ENCODE measurements at regions not wholly inside any gene's neighbourhood (a gene's known extent, or its start where the extent isn't known, plus 50 kb on each side); places are given as distances from the start of the nearest gene placed in this dataset.
A peak's percentile ranks its signal among the peaks of the same experiment; 100 is the strongest.

DNA sequence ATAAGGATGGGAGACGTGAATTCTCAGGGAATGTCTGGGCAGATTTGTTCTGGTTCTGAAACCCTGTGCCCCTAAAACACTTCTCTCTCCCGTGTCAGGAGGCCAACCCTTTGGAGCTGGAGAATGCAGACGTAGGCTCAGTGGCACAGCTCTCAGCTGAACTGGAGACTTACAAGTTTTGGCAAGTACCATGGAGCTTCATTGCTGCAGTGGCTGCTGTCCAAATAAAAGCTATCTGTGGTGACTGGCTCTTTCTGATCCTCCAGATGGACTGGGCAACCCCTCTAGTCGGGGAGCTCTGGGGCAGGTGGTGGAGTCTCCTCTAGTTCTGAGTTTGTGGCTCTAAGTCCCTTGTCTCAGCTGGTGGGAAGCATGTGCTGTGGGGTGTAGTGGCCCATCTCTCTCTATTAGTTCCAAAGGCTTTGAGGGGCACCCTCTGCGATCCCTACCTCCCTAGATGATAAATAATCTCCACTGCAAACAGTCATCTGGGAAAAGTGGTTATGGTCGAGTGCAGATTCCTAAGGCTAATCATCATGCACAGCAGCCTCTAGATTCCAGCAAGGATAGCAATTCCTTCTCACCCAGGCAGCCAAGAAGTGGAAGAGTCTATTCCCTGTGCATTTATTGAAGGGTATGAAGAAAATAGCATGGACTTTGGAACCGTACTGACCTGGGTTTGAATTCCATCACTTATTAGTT lies 204.2 kb upstream of the KLF4 start:
- no peak overlapping the region for H3K4me3 ChIP-seq (ENCODE audit: control insufficient read depth in 1 of 7, extremely low read depth in 1 of 7, insufficient read depth in 4 of 7, low read depth in 2 of 7, low read length in 6 of 7)
- H3K4me1 ChIP-seq (ENCODE audit: control extremely low read depth in 1 of 4, control insufficient read depth in 4 of 4, insufficient read depth in 4 of 4, low read length in 3 of 4), result no peaks in the 10 kb centered on the region
- no peaks in the 10 kb centered on the region for H3K9me3 ChIP-seq (ENCODE audit: control extremely low read depth in 1 of 5, control insufficient read depth in 4 of 5, insufficient read depth in 2 of 5, low read depth in 1 of 5, low read length in 4 of 5)
- CTCF ChIA-PET, result no interaction called here
- H3K36me3 ChIP-seq (ENCODE audit: control insufficient read depth in 4 of 4, insufficient read depth in 4 of 4, low read length in 3 of 4), result no peaks in the 10 kb centered on the region
- 94% methylated on average over 6 of the region's 7 CpGs for WGBS (ENCODE audit: insufficient coverage)
- DNase-seq, result no peak
- POLR2A ChIA-PET, result no interaction called here
- H3K27ac ChIP-seq (ENCODE audit: insufficient read depth in 1 of 2, low read depth in 1 of 2, low read length in 2 of 2, poor library complexity in 1 of 2, severe bottlenecking in 2 of 2), result no peak overlapping the region
- no peaks in the 10 kb centered on the region for H3K27me3 ChIP-seq (replicated peaks in 2 of 5; ENCODE audit: control insufficient read depth in 4 of 5, insufficient read depth in 5 of 5, low read length in 4 of 5)

DNA sequence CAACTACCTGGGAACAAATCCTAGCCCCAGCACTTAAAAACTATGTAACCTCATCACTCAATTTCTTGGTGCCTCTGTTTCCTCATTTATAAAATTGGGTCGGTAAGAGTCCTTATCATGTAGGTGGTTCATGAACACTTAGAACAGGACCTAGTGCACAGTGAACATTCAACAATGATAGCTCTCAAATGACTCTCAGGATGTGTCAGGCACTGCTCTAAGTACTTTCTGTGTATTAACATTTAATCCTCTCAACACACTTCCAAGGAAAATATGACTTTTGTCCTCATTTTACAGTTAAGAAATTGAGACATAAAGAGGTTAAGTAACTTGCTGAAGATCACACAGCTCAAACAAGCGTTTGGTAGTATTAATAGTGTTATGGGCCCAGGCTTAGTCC lies 202.1 kb upstream of the KLF4 start:
- Histone ChIP-seq H3K27me3 (replicated peaks in 2 of 5; ENCODE audit: control insufficient read depth in 4 of 5, insufficient read depth in 5 of 5, low read length in 4 of 5) (no peaks in the 10 kb centered on the region), H3K27ac (ENCODE audit: insufficient read depth in 1 of 2, low read depth in 1 of 2, low read length in 2 of 2, poor library complexity in 1 of 2, severe bottlenecking in 2 of 2) (no peak overlapping the region), H3K9me3 (ENCODE audit: control extremely low read depth in 1 of 5, control insufficient read depth in 4 of 5, insufficient read depth in 2 of 5, low read depth in 1 of 5, low read length in 4 of 5) (no peaks in the 10 kb centered on the region), H3K4me1 (ENCODE audit: control extremely low read depth in 1 of 4, control insufficient read depth in 4 of 4, insufficient read depth in 4 of 4, low read length in 3 of 4) (no peaks in the 10 kb centered on the region), H3K4me3 (ENCODE audit: control insufficient read depth in 1 of 7, extremely low read depth in 1 of 7, insufficient read depth in 4 of 7, low read depth in 2 of 7, low read length in 6 of 7) (no peak overlapping the region), H3K36me3 (ENCODE audit: control insufficient read depth in 4 of 4, insufficient read depth in 4 of 4, low read length in 3 of 4) (no peaks in the 10 kb centered on the region)
- POLR2A ChIA-PET, result no interaction called here
- DNase-seq, result no peak
- CTCF ChIA-PET, result no interaction called here
- WGBS (ENCODE audit: insufficient coverage), result 100% methylated on average over 1 of the region's 2 CpGs

DNA sequence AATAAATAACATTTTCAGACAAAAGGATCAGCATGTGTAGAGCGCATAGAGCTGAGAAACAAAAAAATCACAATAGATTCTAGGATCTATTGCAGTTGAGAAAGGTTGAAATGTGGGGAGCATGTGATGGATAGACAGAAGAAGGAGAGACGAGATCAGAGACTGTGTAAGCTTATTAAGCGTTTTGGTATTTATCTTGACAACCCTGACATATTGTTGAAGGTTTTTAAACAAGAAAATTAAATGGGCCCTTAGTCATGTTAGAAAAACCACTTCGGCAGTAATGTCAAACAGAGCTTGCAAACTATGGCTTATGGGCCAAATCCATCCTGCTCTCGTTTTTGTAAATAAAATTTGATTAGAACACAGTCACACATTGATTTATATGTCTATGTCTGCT lies 200.5 kb upstream of the KLF4 start:
- H3K27me3 ChIP-seq (replicated peaks in 2 of 5; ENCODE audit: control insufficient read depth in 4 of 5, insufficient read depth in 5 of 5, low read length in 4 of 5), result no peaks in the 10 kb centered on the region
- no peak overlapping the region for H3K27ac ChIP-seq (ENCODE audit: insufficient read depth in 1 of 2, low read depth in 1 of 2, low read length in 2 of 2, poor library complexity in 1 of 2, severe bottlenecking in 2 of 2)
- H3K36me3 ChIP-seq (ENCODE audit: control insufficient read depth in 4 of 4, insufficient read depth in 4 of 4, low read length in 3 of 4), result no peaks in the 10 kb centered on the region
- POLR2A ChIA-PET, result no interaction called here
- no peaks in the 10 kb centered on the region for H3K9me3 ChIP-seq (ENCODE audit: control extremely low read depth in 1 of 5, control insufficient read depth in 4 of 5, insufficient read depth in 2 of 5, low read depth in 1 of 5, low read length in 4 of 5)
- no peak overlapping the region for H3K4me3 ChIP-seq (ENCODE audit: control insufficient read depth in 1 of 7, extremely low read depth in 1 of 7, insufficient read depth in 4 of 7, low read depth in 2 of 7, low read length in 6 of 7)
- WGBS (ENCODE audit: insufficient coverage), result 100% methylated on average over 4 of the region's 5 CpGs
- no peaks in the 10 kb centered on the region for H3K4me1 ChIP-seq (ENCODE audit: control extremely low read depth in 1 of 4, control insufficient read depth in 4 of 4, insufficient read depth in 4 of 4, low read length in 3 of 4)
- no peak for DNase-seq
- CTCF ChIA-PET, result no interaction called here

DNA sequence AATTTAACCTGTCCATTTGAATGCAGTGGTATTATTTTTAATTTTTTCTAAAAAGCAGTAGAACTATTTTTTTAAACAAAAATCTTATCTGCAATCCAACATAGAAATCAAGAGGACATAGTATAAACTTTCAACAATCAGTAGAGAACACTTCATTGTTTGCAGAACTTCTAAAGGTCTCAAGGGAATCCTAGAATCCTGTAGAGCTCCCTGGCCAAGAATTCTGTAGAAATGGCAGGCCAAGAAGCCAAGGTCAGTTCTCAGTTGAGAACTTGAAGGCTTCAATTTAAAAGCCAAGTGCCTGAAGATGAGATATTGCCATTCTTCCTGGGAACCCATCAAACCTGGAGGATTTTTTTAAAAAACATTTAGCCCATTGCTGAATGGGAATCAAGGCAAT lies 199.2 kb upstream of the KLF4 start:
- Histone ChIP-seq H3K4me3 (ENCODE audit: control insufficient read depth in 1 of 7, extremely low read depth in 1 of 7, insufficient read depth in 4 of 7, low read depth in 2 of 7, low read length in 6 of 7) (no peak overlapping the region), H3K4me1 (ENCODE audit: control extremely low read depth in 1 of 4, control insufficient read depth in 4 of 4, insufficient read depth in 4 of 4, low read length in 3 of 4) (peaks cover 0 to 4% (median 0%) of the 10 kb centered on the region in 4 experiments), H3K27ac (ENCODE audit: insufficient read depth in 1 of 2, low read depth in 1 of 2, low read length in 2 of 2, poor library complexity in 1 of 2, severe bottlenecking in 2 of 2) (no peak overlapping the region), H3K27me3 (replicated peaks in 2 of 5; ENCODE audit: control insufficient read depth in 4 of 5, insufficient read depth in 5 of 5, low read length in 4 of 5) (no peaks in the 10 kb centered on the region), H3K36me3 (ENCODE audit: control insufficient read depth in 4 of 4, insufficient read depth in 4 of 4, low read length in 3 of 4) (no peaks in the 10 kb centered on the region), H3K9me3 (ENCODE audit: control extremely low read depth in 1 of 5, control insufficient read depth in 4 of 5, insufficient read depth in 2 of 5, low read depth in 1 of 5, low read length in 4 of 5) (no peaks in the 10 kb centered on the region)
- ChIA-PET POLR2A (no interaction called here), CTCF (no interaction called here)
- no peak for DNase-seq

DNA sequence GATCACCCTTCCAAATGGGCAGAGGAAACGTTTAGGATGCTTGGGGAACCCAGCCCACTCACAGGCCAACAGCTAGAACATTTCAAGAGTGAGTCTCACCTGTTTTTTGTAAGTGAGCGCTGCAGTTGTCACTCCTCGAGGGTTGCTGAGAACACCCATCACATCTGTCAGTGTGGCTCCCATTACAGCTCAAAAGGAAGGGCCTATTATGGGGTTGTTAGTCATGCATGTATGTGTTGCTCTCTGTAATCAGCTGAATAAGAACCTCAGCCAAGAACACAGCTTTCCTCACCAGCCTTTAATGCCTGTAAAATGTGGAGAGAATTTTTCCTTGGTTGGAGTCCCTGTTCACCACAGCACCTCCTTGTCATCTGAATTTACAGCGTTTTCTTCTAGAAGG lies 196.3 kb upstream of the KLF4 start:
- H3K9me3 ChIP-seq (ENCODE audit: control extremely low read depth in 1 of 5, control insufficient read depth in 4 of 5, insufficient read depth in 2 of 5, low read depth in 1 of 5, low read length in 4 of 5), result no peaks in the 10 kb centered on the region
- ChIA-PET CTCF (interaction anchor here (0.6 kb wide), 1 partner anchor 1210 kb away, joined by 3 read pairs; no protein-coding TSS in a partner anchor), POLR2A (no interaction called here)
- H3K4me1 ChIP-seq (ENCODE audit: control extremely low read depth in 1 of 4, control insufficient read depth in 4 of 4, insufficient read depth in 4 of 4, low read length in 3 of 4), result peaks cover 0 to 13% (median 3%) of the 10 kb centered on the region in 4 experiments
- no peak overlapping the region for H3K4me3 ChIP-seq (ENCODE audit: control insufficient read depth in 1 of 7, extremely low read depth in 1 of 7, insufficient read depth in 4 of 7, low read depth in 2 of 7, low read length in 6 of 7)
- H3K36me3 ChIP-seq (ENCODE audit: control insufficient read depth in 4 of 4, insufficient read depth in 4 of 4, low read length in 3 of 4), result no peaks in the 10 kb centered on the region
- WGBS (ENCODE audit: insufficient coverage), result 82% methylated on average over 3 of the region's 4 CpGs
- no peak for DNase-seq
- H3K27me3 ChIP-seq (replicated peaks in 2 of 5; ENCODE audit: control insufficient read depth in 4 of 5, insufficient read depth in 5 of 5, low read length in 4 of 5), result no peaks in the 10 kb centered on the region
- H3K27ac ChIP-seq (ENCODE audit: insufficient read depth in 1 of 2, low read depth in 1 of 2, low read length in 2 of 2, poor library complexity in 1 of 2, severe bottlenecking in 2 of 2), result no peak overlapping the region

DNA sequence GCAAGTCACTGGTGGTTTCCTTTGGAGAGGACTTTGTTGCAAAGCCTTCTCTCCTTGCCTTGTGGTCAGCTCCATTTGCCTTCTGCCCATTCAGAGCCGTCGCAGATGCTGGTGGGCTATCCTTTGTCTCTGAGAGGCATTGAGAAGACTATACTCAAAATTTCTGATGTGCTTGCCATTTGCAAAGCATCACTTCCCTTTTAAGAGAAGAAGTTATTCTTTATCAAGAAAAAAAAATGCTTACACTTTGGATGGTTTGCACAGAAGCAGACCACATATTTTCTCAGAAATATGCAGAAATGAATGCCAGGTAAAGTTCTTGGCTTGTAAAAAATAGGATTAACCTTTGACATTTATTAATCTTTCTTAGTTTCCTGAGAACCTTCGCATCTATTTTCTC lies 195.8 kb upstream of the KLF4 start:
- H3K9me3 ChIP-seq (ENCODE audit: control extremely low read depth in 1 of 5, control insufficient read depth in 4 of 5, insufficient read depth in 2 of 5, low read depth in 1 of 5, low read length in 4 of 5), result no peaks in the 10 kb centered on the region
- ChIA-PET CTCF (interaction anchor here (0.7 kb wide), 1 partner anchor 39 kb away, joined by 3 read pairs; no protein-coding TSS in a partner anchor), POLR2A (no interaction called here)
- no peak for DNase-seq
- no peaks in the 10 kb centered on the region for H3K27me3 ChIP-seq (replicated peaks in 2 of 5; ENCODE audit: control insufficient read depth in 4 of 5, insufficient read depth in 5 of 5, low read length in 4 of 5)
- H3K27ac ChIP-seq (ENCODE audit: insufficient read depth in 1 of 2, low read depth in 1 of 2, low read length in 2 of 2, poor library complexity in 1 of 2, severe bottlenecking in 2 of 2), result no peak overlapping the region
- no peak overlapping the region for H3K4me3 ChIP-seq (ENCODE audit: control insufficient read depth in 1 of 7, extremely low read depth in 1 of 7, insufficient read depth in 4 of 7, low read depth in 2 of 7, low read length in 6 of 7)
- H3K36me3 ChIP-seq (ENCODE audit: control insufficient read depth in 4 of 4, insufficient read depth in 4 of 4, low read length in 3 of 4), result no peaks in the 10 kb centered on the region
- H3K4me1 ChIP-seq (ENCODE audit: control extremely low read depth in 1 of 4, control insufficient read depth in 4 of 4, insufficient read depth in 4 of 4, low read length in 3 of 4), result peaks cover 0 to 13% (median 3%) of the 10 kb centered on the region in 4 experiments
- 92% methylated on average over 2 of the region's 3 CpGs for WGBS (ENCODE audit: insufficient coverage)

DNA sequence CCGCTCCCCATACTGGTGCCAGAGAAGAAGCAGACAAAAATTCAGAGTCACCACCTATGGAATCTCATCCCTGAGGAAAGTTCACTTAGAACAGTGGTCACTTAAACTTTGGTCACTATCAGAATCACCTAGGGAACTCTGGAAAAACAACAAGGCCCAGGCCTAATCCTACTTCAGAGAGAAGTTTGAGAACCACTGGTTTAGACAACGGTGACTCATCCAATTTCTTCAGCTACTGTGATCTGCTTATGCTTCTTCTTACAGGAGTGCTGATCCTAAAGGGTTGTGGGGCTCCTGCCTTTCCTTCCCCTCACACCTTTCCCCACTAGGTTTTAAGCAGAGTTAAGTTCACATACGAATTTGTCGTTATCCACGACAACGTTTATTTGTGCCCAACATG lies 194.7 kb upstream of the KLF4 start:
- ChIA-PET CTCF (interaction anchor here (1.1 kb wide), 1 partner anchor 52 kb away, joined by 3 read pairs; no protein-coding TSS in a partner anchor), POLR2A (no interaction called here)
- Histone ChIP-seq H3K36me3 (ENCODE audit: control insufficient read depth in 4 of 4, insufficient read depth in 4 of 4, low read length in 3 of 4) (no peaks in the 10 kb centered on the region), H3K4me1 (ENCODE audit: control extremely low read depth in 1 of 4, control insufficient read depth in 4 of 4, insufficient read depth in 4 of 4, low read length in 3 of 4) (peaks cover 0 to 13% (median 3%) of the 10 kb centered on the region in 4 experiments), H3K9me3 (ENCODE audit: control extremely low read depth in 1 of 5, control insufficient read depth in 4 of 5, insufficient read depth in 2 of 5, low read depth in 1 of 5, low read length in 4 of 5) (no peaks in the 10 kb centered on the region), H3K4me3 (ENCODE audit: control insufficient read depth in 1 of 7, extremely low read depth in 1 of 7, insufficient read depth in 4 of 7, low read depth in 2 of 7, low read length in 6 of 7) (no peak overlapping the region), H3K27ac (ENCODE audit: insufficient read depth in 1 of 2, low read depth in 1 of 2, low read length in 2 of 2, poor library complexity in 1 of 2, severe bottlenecking in 2 of 2) (no peak overlapping the region), H3K27me3 (replicated peaks in 2 of 5; ENCODE audit: control insufficient read depth in 4 of 5, insufficient read depth in 5 of 5, low read length in 4 of 5) (no peaks in the 10 kb centered on the region)
- peak in 1 of 3 donors; percentile 14 for DNase-seq
- WGBS (ENCODE audit: insufficient coverage), result 96% methylated on average over 2 of the region's 6 CpGs

Data from common myeloid progenitor, CD34-positive (primary cell).